PC-3 (cell line): ENCODE measurements at regions not wholly inside any gene's neighbourhood (a gene's known extent, or its start where the extent isn't known, plus 50 kb on each side); places are given as distances from the start of the nearest gene placed in this dataset.

Experiments
- EZH2 ChIP-seq: fragments of 300-600 bp; sonication (generic); IDR thresholded peaks from one replicate; pipeline ENCODE4 v1.6.1; 2017; ENCODE audit warnings: antibody characterized with exemption, mild to moderate bottlenecking, low read length; ENCODE audit not compliant: unreplicated experiment
- TF ChIP-seq, protein P1 (sequence below): fragments of 300-600 bp; sonication (generic); conservative IDR thresholded peaks from 2 replicates; pipeline ENCODE4 v1.5.1; 2017; ENCODE audit warnings: antibody characterized with exemption, low read depth, mild to moderate bottlenecking, low read length

DNA sequence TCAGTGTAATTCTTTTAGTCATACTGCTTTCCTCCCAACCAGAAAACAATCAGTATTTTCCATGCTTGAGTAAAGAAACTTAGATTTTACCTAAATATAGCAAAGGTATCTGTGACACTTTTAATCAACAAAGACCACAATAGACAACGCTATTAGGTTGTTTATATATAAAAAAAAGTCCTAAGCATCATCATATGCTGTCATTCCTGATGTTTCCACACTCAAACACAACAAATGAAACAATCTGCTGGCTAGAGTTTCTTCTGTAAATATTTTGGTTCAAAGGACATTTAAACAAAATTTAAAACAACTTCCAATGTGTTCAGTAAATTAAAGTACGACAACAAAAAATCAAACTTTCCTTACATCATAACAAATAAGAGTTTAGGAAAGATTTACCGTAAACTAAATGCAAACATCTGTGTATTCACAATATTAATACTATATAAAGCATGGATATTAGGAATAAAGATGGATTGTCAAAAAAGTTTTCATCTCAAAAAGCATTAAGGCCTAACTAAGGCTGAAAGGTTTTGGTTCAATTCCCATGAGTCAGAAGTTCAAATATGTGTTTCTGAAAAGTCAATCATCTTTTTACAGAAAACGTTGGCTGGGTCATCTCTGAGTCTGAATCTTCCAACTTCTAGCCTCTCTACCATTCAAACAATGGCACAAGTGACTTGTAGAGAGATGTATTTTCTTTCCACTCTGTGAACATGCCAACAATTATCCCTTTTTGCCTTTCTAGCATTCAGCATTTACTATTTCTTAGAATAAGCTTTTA is 157.1 kb downstream of the CRPPA start:
- TF ChIP-seq, protein P1, sequence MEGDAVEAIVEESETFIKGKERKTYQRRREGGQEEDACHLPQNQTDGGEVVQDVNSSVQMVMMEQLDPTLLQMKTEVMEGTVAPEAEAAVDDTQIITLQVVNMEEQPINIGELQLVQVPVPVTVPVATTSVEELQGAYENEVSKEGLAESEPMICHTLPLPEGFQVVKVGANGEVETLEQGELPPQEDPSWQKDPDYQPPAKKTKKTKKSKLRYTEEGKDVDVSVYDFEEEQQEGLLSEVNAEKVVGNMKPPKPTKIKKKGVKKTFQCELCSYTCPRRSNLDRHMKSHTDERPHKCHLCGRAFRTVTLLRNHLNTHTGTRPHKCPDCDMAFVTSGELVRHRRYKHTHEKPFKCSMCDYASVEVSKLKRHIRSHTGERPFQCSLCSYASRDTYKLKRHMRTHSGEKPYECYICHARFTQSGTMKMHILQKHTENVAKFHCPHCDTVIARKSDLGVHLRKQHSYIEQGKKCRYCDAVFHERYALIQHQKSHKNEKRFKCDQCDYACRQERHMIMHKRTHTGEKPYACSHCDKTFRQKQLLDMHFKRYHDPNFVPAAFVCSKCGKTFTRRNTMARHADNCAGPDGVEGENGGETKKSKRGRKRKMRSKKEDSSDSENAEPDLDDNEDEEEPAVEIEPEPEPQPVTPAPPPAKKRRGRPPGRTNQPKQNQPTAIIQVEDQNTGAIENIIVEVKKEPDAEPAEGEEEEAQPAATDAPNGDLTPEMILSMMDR, result no peak
- TF ChIP-seq EZH2, result no peak
